ENCODE measurements at regions not wholly inside any gene's neighbourhood (a gene's known extent, or its start where the extent isn't known, plus 50 kb on each side); places are given as distances from the start of the nearest gene placed in this dataset.

DNA sequence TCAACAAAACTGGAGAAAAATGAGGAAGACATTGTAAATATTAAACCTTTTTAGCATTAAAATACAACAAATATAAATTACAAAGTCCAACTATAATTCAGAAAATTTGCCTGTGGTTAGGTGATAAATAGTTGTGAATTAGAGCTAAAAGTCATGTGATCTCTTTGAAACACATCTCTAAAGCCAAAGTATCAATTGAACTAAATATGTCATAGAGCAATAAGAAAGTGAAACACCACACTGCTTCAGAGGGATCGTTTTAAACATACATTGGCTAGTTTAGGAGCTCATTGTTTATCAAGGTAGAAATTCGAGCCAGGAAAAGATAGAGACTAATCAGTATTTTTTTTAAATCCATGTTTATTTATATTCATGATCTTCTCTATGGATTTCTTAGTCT is 606.3 kb upstream of the ITGA1 start:
- no peak overlapping the region for H3K4me3 ChIP-seq (replicated peaks; ENCODE audit: low read depth, low read length)
- TF ChIP-seq, protein P1, sequence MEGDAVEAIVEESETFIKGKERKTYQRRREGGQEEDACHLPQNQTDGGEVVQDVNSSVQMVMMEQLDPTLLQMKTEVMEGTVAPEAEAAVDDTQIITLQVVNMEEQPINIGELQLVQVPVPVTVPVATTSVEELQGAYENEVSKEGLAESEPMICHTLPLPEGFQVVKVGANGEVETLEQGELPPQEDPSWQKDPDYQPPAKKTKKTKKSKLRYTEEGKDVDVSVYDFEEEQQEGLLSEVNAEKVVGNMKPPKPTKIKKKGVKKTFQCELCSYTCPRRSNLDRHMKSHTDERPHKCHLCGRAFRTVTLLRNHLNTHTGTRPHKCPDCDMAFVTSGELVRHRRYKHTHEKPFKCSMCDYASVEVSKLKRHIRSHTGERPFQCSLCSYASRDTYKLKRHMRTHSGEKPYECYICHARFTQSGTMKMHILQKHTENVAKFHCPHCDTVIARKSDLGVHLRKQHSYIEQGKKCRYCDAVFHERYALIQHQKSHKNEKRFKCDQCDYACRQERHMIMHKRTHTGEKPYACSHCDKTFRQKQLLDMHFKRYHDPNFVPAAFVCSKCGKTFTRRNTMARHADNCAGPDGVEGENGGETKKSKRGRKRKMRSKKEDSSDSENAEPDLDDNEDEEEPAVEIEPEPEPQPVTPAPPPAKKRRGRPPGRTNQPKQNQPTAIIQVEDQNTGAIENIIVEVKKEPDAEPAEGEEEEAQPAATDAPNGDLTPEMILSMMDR (IDR thresholded peaks at IDR 0.05; ENCODE audit: low read depth, low read length, missing control alignments): no peak
- DNase-seq (ENCODE audit: extremely low read depth, low read depth): no peak

DNA sequence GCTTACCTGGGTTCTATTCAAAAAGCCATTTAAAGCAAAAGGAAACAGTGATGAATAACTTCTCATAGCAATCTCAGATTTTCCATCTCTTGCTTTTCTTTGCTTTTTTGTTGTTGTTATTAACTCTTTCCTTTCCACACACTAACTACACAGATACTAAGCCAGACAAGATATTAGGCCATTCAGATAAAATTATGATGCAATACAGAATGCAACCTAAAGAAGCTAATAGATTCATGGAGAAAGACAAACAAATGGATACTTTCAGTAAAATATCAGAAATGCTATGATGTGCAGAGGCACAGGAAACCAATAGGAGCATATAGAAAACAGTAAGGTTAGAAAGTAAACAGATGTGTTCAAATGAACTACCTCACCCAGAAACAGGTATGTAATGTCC is 597.0 kb upstream of the ITGA1 start:
- TF ChIP-seq, protein P1 (IDR thresholded peaks at IDR 0.05; ENCODE audit: low read depth, low read length, missing control alignments): no peak
- H3K4me3 ChIP-seq (replicated peaks; ENCODE audit: low read depth, low read length): no peak overlapping the region
- DNase-seq (ENCODE audit: extremely low read depth, low read depth): no peak

GRCh38 chr5:52199833-52200232 is 587.9 kb upstream of the ITGA1 start:
- no peak for DNase-seq (ENCODE audit: extremely low read depth, low read depth)
- H3K4me3 ChIP-seq (replicated peaks; ENCODE audit: low read depth, low read length): no peak overlapping the region
- TF ChIP-seq, protein P1 (IDR thresholded peaks at IDR 0.05; ENCODE audit: low read depth, low read length, missing control alignments): no peak

GRCh38 chr5:52202256-52202655 is 585.5 kb upstream of the ITGA1 start:
- TF ChIP-seq, protein P1 (IDR thresholded peaks at IDR 0.05; ENCODE audit: low read depth, low read length, missing control alignments): no peak
- no peak overlapping the region for H3K4me3 ChIP-seq (replicated peaks; ENCODE audit: low read depth, low read length)
- no peak for DNase-seq (ENCODE audit: extremely low read depth, low read depth)

GRCh38 chr5:52204310-52204709 is 583.4 kb upstream of the ITGA1 start:
- no peak overlapping the region for H3K4me3 ChIP-seq (replicated peaks; ENCODE audit: low read depth, low read length)
- no peak for DNase-seq (ENCODE audit: extremely low read depth, low read depth)
- TF ChIP-seq, protein P1 (IDR thresholded peaks at IDR 0.05; ENCODE audit: low read depth, low read length, missing control alignments): no peak

Data from HFF-Myc (cell line).